Ishikawa (cell line): ENCODE measurements at regions not wholly inside any gene's neighbourhood (a gene's known extent, or its start where the extent isn't known, plus 50 kb on each side); places are given as distances from the start of the nearest gene placed in this dataset.

Experiments used
- CEBPB ChIP-seq: IDR thresholded peaks from 2 replicates; pipeline ENCODE4 v1.6.1; 2012
- CREB1 ChIP-seq: IDR thresholded peaks from 2 replicates; pipeline ENCODE4 v1.6.1; 2012; ENCODE audit warnings: low read depth
- EGR1 ChIP-seq: IDR thresholded peaks from 2 replicates; pipeline ENCODE4 v1.6.1; 2012
- EP300 ChIP-seq: IDR thresholded peaks from 2 replicates; pipeline ENCODE4 v1.6.1; 2012; ENCODE audit warnings: borderline replicate concordance
- FOXM1 ChIP-seq: IDR thresholded peaks from 2 replicates; pipeline ENCODE4 v1.6.1; 2012; ENCODE audit warnings: low read depth, borderline replicate concordance
- MAX ChIP-seq: IDR thresholded peaks from 2 replicates; pipeline ENCODE4 v1.6.1; 2012
- NFIC ChIP-seq: IDR thresholded peaks from 2 replicates; pipeline ENCODE4 v1.6.1; 2012
- RAD21 ChIP-seq: IDR thresholded peaks from 2 replicates; pipeline ENCODE4 v1.6.1; 2012; ENCODE audit warnings: low read depth
- TAF1 ChIP-seq: IDR thresholded peaks from 2 replicates; pipeline ENCODE4 v1.6.1; 2012; ENCODE audit warnings: low read depth, mild to moderate bottlenecking
- TCF12 ChIP-seq: IDR thresholded peaks from 2 replicates; pipeline ENCODE4 v1.6.1; 2012; ENCODE audit warnings: low read depth
- TEAD4 ChIP-seq: IDR thresholded peaks from 2 replicates; pipeline ENCODE4 v1.6.1; 2012
- YY1 ChIP-seq: IDR thresholded peaks from 2 replicates; pipeline ENCODE4 v1.6.1; 2012; ENCODE audit warnings: low read depth
- ZBTB7A ChIP-seq: IDR thresholded peaks from 2 replicates; pipeline ENCODE4 v1.6.1; 2012; ENCODE audit warnings: low read depth
- TF ChIP-seq, protein P1 (sequence below): IDR thresholded peaks from 2 replicates; pipeline ENCODE4 v1.6.1; 2012
- TF ChIP-seq, protein P2 (sequence below): IDR thresholded peaks from 2 replicates; pipeline ENCODE4 v1.6.1; 2012; ENCODE audit warnings: low read depth, mild to moderate bottlenecking

DNA sequence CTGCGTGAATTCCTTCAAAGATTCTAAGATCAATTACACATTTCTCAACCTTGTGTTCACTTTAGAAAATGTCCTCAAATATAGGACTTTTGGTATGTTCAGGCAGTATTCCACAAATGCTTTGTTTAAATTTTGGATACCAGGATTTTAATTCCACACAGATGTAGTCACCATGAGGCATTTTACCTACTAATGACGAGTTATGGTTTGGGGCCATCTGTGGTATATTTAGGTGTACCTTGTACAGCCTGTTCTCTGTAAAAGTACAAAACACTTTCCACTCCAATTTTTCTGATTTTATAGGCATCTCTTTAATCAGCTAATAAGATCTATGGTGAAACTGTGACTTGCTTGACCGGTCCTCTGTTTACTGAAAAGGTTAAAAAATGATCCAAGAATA, 275.7 kb upstream of the PRICKLE1 start:
- TF ChIP-seq, protein P1, sequence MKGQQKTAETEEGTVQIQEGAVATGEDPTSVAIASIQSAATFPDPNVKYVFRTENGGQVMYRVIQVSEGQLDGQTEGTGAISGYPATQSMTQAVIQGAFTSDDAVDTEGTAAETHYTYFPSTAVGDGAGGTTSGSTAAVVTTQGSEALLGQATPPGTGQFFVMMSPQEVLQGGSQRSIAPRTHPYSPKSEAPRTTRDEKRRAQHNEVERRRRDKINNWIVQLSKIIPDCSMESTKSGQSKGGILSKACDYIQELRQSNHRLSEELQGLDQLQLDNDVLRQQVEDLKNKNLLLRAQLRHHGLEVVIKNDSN = no peak
- TF ChIP-seq RAD21 (no peak), FOXM1 (no peak), ZBTB7A (no peak), MAX (no peak), EGR1 (no peak), YY1 (no peak), EP300 (no peak), TEAD4 (no peak), TAF1 (no peak), NFIC (no peak), CREB1 (no peak)
- TF ChIP-seq, protein P2, sequence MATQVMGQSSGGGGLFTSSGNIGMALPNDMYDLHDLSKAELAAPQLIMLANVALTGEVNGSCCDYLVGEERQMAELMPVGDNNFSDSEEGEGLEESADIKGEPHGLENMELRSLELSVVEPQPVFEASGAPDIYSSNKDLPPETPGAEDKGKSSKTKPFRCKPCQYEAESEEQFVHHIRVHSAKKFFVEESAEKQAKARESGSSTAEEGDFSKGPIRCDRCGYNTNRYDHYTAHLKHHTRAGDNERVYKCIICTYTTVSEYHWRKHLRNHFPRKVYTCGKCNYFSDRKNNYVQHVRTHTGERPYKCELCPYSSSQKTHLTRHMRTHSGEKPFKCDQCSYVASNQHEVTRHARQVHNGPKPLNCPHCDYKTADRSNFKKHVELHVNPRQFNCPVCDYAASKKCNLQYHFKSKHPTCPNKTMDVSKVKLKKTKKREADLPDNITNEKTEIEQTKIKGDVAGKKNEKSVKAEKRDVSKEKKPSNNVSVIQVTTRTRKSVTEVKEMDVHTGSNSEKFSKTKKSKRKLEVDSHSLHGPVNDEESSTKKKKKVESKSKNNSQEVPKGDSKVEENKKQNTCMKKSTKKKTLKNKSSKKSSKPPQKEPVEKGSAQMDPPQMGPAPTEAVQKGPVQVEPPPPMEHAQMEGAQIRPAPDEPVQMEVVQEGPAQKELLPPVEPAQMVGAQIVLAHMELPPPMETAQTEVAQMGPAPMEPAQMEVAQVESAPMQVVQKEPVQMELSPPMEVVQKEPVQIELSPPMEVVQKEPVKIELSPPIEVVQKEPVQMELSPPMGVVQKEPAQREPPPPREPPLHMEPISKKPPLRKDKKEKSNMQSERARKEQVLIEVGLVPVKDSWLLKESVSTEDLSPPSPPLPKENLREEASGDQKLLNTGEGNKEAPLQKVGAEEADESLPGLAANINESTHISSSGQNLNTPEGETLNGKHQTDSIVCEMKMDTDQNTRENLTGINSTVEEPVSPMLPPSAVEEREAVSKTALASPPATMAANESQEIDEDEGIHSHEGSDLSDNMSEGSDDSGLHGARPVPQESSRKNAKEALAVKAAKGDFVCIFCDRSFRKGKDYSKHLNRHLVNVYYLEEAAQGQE = no peak

DNA sequence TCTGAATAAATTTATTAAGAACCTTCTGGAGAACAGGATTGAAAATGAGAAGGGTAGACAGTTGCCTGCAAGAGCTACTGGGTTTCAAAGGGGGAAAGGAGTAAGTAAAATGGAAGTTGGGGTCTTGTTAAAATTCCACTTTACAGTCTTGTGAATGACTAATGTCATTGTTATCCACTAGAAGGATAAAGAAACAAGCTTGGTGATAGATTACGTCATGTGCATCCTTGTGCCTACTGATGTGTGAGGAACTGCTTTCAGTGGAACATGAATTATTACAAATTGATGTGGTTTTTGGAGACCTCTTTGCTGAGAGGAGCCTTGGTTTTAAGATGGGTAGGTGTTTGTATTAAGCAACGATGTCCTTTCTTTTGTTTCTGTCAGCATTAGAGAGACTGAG, 272.5 kb upstream of the PRICKLE1 start:
- TF ChIP-seq ZBTB7A (no peak), FOXM1 (no peak), TEAD4 (peak; percentile 13; the same call in 1 of the 2 replicates), MAX (no peak), NFIC (no peak)

- TF ChIP-seq, protein P2 = no peak
- TF ChIP-seq CEBPB = no peak
- no peak for TF ChIP-seq TAF1
- TF ChIP-seq YY1 = no peak
- no peak for TF ChIP-seq ZBTB7A
- no peak for TF ChIP-seq NFIC
- no peak for TF ChIP-seq MAX
- no peak for TF ChIP-seq RAD21
- no peak for TF ChIP-seq EGR1
- no peak for TF ChIP-seq CREB1
- TF ChIP-seq EP300 = no peak
- no peak for TF ChIP-seq FOXM1
- no peak for TF ChIP-seq TEAD4
- TF ChIP-seq TCF12 = no peak
- TF ChIP-seq, protein P1 = no peak
Measured at GRCh38 chr12:42859612-42860011, 270.1 kb upstream of the PRICKLE1 start.

DNA sequence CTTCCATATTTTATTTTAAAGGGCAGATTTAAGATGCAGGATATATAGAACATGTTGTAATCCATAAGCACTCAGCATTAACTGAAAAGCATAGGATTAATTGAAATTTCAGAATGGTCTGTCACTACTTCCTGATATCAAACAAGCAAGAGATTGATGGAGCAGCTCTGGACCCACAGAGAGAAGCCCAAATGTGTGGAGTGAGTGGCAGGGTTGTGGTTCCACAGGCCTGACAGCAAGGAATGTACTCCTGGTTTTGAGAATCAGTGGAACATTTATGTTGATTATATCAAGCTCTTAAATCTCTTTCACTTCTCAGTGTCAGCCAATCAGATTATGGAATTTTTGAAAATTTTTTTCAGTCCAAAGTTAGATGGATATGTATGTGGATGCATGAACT, 267.6 kb upstream of the PRICKLE1 start:
- TF ChIP-seq TAF1 = no peak
- TF ChIP-seq, protein P1 = no peak
- TF ChIP-seq TEAD4 = no peak
- TF ChIP-seq TCF12 = no peak

DNA sequence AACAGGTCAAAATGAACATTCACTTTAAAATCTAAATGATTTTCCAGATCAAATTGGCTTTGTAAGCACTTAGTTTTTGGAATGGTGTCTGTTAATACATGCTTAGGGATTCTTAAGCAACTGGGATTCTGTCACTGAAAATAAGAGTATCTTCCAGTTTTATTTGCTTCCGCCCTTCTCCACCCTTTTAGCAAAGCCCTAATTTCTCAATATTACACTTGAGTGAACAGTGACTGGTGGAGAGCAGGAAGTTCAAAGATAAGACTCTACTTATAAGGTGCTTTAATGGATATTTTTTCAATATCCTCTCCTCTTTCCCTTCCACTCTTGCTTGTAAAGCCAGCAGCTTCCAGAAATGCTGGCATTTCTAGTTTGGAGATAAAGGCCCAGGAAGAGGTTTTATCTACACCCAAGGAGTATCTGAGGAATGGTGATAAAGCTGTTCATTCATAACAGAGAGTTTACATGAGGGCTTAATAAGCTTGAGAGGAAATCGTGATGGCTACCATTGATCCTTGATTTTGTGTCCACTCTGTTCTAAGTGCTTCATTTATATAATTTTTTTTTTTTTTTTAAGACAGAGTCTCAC, 265.9 kb upstream of the PRICKLE1 start:
- TF ChIP-seq, protein P1 = no peak
- TF ChIP-seq TAF1 = no peak
- TF ChIP-seq FOXM1 = no peak
- TF ChIP-seq NFIC = no peak
